Fibroblast of lung (primary cell): ENCODE measurements at regions not wholly inside any gene's neighbourhood (a gene's known extent, or its start where the extent isn't known, plus 50 kb on each side); places are given as distances from the start of the nearest gene placed in this dataset.

Experiments
- CTCF ChIP-seq, 2 donors: IDR thresholded peaks in 1 of 2; conservative IDR thresholded peaks in 1 of 2; 1 replicate in 1 of 2; 2 replicates in 1 of 2; pipeline ENCODE4 v1.5.1; 2011 to 2012; ENCODE audit warnings: low read length in 2 of 2, control low read depth in 1 of 2, inconsistent platforms in 1 of 2, low read depth in 1 of 2, mild to moderate bottlenecking in 1 of 2
- EZH2 ChIP-seq: IDR thresholded peaks from 2 replicates; pipeline ENCODE4 v1.5.1; 2012; ENCODE audit warnings: low read length, control low read depth, mild to moderate bottlenecking; ENCODE audit errors: missing control alignments

GRCh38 chr21:38936240-38936639 lies 130.5 kb downstream of the ETS2 start:
- no peak for TF ChIP-seq CTCF (conservative IDR thresholded peaks at IDR 0.05 in 1 of 2, IDR thresholded peaks at IDR 0.05 in 1 of 2; ENCODE audit: low read depth in 1 of 2, low read length in 2 of 2)
- no peak for TF ChIP-seq EZH2
